Smooth muscle cell (in vitro differentiated cells): ENCODE measurements at regions not wholly inside any gene's neighbourhood (a gene's known extent, or its start where the extent isn't known, plus 50 kb on each side); places are given as distances from the start of the nearest gene placed in this dataset.
"Not testable (repeated sequence)": the region's sequence is repeated elsewhere in the genome, so short reads cannot be mapped to it uniquely, and the experiment has no call there.

Experiments
- DNase-seq: peaks from one replicate; lab custom pipeline; 2025; ENCODE audit not compliant: unreplicated experiment; lab: John Stamatoyannopoulos, UW
- H2AFZ ChIP-seq: fragments of 200-600 bp; sonication (generic); 2 replicates; pipeline ENCODE4 v1.6.0; 2016; ENCODE audit warnings: antibody characterized with exemption, low read depth, mild to moderate bottlenecking
- H3F3A ChIP-seq: fragments of 200-600 bp; sonication (generic); 2 replicates; pipeline ENCODE4 v1.6.0; 2017; ENCODE audit warnings: antibody characterized with exemption, low read depth
- H3K27ac ChIP-seq: fragments of 200-600 bp; sonication (generic); 2 replicates; pipeline ENCODE4 v1.5.1; 2016; ENCODE audit warnings: low read depth, mild to moderate bottlenecking
- H3K27me3 ChIP-seq: fragments of 200-600 bp; sonication (generic); 2 replicates; pipeline ENCODE4 v1.6.1; 2016; ENCODE audit warnings: low read depth, mild to moderate bottlenecking
- H3K36me3 ChIP-seq: fragments of 200-600 bp; sonication (generic); 2 replicates; pipeline ENCODE4 v1.5.1; 2016; ENCODE audit warnings: low read depth
- H3K4me1 ChIP-seq: fragments of 200-600 bp; sonication (generic); 2 replicates; pipeline ENCODE4 v1.5.1; 2016; ENCODE audit warnings: low read depth
- H3K4me2 ChIP-seq: fragments of 200-600 bp; sonication (generic); 2 replicates; pipeline ENCODE4 v1.6.0; 2016; ENCODE audit warnings: mild to moderate bottlenecking
- H3K4me3 ChIP-seq: fragments of 200-600 bp; sonication (generic); 2 replicates; pipeline ENCODE4 v1.5.1; 2016; ENCODE audit warnings: mild to moderate bottlenecking
- H3K79me2 ChIP-seq: fragments of 200-600 bp; sonication (generic); 2 replicates; pipeline ENCODE4 v1.6.0; 2016; ENCODE audit warnings: low read depth, mild to moderate bottlenecking
- H3K9ac ChIP-seq: fragments of 200-600 bp; sonication (generic); 2 replicates; pipeline ENCODE4 v1.6.0; 2016; ENCODE audit warnings: low read depth
- H3K9me3 ChIP-seq: fragments of 200-600 bp; sonication (generic); replicated peaks from 2 replicates; pipeline ENCODE4 v1.5.1; 2016; ENCODE audit warnings: low read depth
- H4K20me1 ChIP-seq: fragments of 200-600 bp; sonication (generic); 2 replicates; pipeline ENCODE4 v1.6.0; 2016; ENCODE audit warnings: low read depth
- WGBS: methylation state at CpG from one replicate; pipeline ENCODE4 v1.1.7; 2016; ENCODE audit warnings: low lambda C conversion rate; 5-methylcytosine and 5-hydroxymethylcytosine counted together
- TF ChIP-seq, protein P1 (sequence below): fragments of 200-600 bp; sonication (generic); IDR thresholded peaks from 2 replicates; pipeline ENCODE4 v1.5.1; 2017; ENCODE audit warnings: borderline replicate concordance, mild to moderate bottlenecking, antibody characterized with exemption; ENCODE audit not compliant: insufficient read depth, poor library complexity, severe bottlenecking

DNA sequence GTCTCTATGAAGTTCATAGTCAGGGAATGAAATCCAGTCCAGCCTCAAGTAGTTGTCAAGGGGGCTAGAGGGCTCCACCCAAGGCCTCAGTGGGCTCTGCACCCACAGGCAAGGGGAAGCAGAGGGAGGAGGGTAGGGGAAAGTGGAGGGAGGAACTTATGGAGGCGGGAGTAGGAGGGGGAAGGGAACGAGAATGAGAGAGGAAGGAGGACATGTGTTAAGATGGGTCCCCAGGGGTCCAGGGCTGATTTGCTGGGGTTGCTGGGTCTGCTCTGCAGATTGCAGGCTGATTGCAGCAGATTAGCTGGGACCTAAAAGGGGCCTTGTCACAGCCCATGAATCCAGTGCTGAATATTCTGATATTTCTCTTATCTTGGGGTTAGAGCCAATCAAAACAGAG lies 166.9 kb upstream of the IL12B start:
- no peak for DNase-seq
- TF ChIP-seq, protein P1, sequence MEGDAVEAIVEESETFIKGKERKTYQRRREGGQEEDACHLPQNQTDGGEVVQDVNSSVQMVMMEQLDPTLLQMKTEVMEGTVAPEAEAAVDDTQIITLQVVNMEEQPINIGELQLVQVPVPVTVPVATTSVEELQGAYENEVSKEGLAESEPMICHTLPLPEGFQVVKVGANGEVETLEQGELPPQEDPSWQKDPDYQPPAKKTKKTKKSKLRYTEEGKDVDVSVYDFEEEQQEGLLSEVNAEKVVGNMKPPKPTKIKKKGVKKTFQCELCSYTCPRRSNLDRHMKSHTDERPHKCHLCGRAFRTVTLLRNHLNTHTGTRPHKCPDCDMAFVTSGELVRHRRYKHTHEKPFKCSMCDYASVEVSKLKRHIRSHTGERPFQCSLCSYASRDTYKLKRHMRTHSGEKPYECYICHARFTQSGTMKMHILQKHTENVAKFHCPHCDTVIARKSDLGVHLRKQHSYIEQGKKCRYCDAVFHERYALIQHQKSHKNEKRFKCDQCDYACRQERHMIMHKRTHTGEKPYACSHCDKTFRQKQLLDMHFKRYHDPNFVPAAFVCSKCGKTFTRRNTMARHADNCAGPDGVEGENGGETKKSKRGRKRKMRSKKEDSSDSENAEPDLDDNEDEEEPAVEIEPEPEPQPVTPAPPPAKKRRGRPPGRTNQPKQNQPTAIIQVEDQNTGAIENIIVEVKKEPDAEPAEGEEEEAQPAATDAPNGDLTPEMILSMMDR, result no peak
- Histone ChIP-seq H3K4me2 (no peak overlapping the region), H2AFZ (no peak overlapping the region), H3K9ac (no peak overlapping the region), H3K27ac (no peak overlapping the region), H3K9me3 (no peaks in the 10 kb centered on the region), H3K4me3 (no peak overlapping the region), H4K20me1 (no peaks in the 10 kb centered on the region), H3K36me3 (no peaks in the 10 kb centered on the region), H3F3A (no peaks in the 10 kb centered on the region), H3K4me1 (no peaks in the 10 kb centered on the region), H3K79me2 (no peaks in the 10 kb centered on the region), H3K27me3 (no peaks in the 10 kb centered on the region)
- 61% methylated on average over 2 of the region's 2 CpGs for WGBS

DNA sequence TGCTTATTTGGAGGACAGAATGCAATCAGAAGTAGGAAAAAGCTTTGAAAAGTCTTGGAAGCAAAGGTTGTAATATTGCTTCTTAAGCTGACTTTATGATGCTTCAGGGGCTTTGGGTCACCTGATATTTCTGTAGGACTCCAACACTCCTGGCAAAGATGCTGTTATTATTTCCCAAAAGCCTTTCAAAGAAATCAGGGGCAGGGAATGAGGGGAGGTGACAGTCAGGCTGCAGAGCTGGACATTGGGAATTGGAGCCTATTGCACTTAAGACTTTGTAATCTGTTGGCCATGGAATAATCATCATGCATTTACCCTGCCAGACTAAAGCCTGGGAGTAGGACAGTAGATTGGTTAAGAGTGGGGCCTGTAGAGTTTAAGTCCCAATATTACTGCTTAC lies 168.3 kb upstream of the IL12B start:
- H3K9me3 ChIP-seq, result no peaks in the 10 kb centered on the region
- no peaks in the 10 kb centered on the region for H3K4me1 ChIP-seq
- no peak for DNase-seq
- no peak overlapping the region for H2AFZ ChIP-seq
- H3K27me3 ChIP-seq, result no peaks in the 10 kb centered on the region
- H3K4me3 ChIP-seq, result no peak overlapping the region
- TF ChIP-seq, protein P1, result no peak
- H3K36me3 ChIP-seq, result no peaks in the 10 kb centered on the region
- no peaks in the 10 kb centered on the region for H4K20me1 ChIP-seq
- no peaks in the 10 kb centered on the region for H3K79me2 ChIP-seq
- no peak overlapping the region for H3K27ac ChIP-seq
- no peak overlapping the region for H3K9ac ChIP-seq
- no peak overlapping the region for H3K4me2 ChIP-seq
- H3F3A ChIP-seq, result peaks cover 6% of the 10 kb centered on the region

DNA sequence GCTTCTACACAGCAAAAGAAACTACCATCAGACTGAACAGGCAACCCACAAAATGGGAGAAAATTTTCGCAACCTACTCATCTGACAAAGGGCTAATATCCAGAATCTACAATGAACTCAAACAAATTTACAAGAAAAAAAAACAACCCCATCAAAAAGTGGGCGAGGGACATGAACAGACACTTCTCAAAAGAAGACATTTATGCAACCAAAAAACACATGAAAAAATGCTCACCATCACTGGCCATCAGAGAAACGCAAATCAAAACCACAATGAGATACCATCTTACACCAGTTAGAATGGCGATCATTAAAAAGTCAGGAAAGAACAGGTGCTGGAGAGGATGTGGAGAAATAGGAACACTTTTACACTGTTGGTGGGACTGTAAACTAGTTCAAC lies 171.8 kb upstream of the IL12B start:
- not testable (repeated sequence) for H3K9me3 ChIP-seq, H3K4me3 ChIP-seq, H3K27me3 ChIP-seq, H4K20me1 ChIP-seq, H3K9ac ChIP-seq, H3K4me2 ChIP-seq, H3K27ac ChIP-seq, H3K79me2 ChIP-seq, H2AFZ ChIP-seq, DNase-seq, H3K36me3 ChIP-seq, H3K4me1 ChIP-seq
- H3F3A ChIP-seq, result peaks cover 28% of the 10 kb centered on the region
- WGBS, result 96% methylated on average over 4 of the region's 4 CpGs

DNA sequence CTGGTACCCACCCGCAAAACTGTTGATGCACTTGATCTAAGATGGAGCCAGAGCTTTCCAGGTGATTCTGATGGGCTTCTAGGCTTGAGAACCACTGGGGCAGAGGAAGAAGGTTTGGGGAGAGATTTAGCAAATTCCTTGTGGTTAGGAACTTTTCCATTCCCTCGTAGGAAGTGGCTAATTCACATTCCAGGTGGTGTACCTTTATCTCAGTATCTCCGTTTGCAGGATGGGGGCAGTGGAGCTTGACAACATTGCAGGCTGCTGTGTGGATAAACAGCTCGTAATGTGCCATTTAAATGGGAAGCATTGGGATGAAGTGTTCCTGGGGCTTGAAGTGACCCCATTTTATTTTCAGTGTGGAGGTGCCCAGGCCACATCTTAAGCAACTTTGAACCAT lies 172.9 kb upstream of the IL12B start:
- Histone ChIP-seq H3K4me1 (no peaks in the 10 kb centered on the region), H3K9me3 (no peaks in the 10 kb centered on the region), H4K20me1 (no peaks in the 10 kb centered on the region), H3K9ac (no peak overlapping the region), H3K27ac (no peak overlapping the region), H3K4me3 (no peak overlapping the region), H2AFZ (no peak overlapping the region), H3K4me2 (no peak overlapping the region), H3K79me2 (no peaks in the 10 kb centered on the region), H3K27me3 (no peaks in the 10 kb centered on the region), H3K36me3 (no peaks in the 10 kb centered on the region), H3F3A (peaks cover 28% of the 10 kb centered on the region)
- TF ChIP-seq, protein P1, result no peak
- 65% methylated on average over 4 of the region's 4 CpGs for WGBS
- no peak for DNase-seq
